ENCODE measurements at regions not wholly inside any gene's neighbourhood (a gene's known extent, or its start where the extent isn't known, plus 50 kb on each side); places are given as distances from the start of the nearest gene placed in this dataset.

- H2AK5ac ChIP-seq (ENCODE audit: low read depth, low read length), result no peak overlapping the region
- no peak overlapping the region for H3K18ac ChIP-seq (ENCODE audit: extremely low read depth, low read length)
- H4K8ac ChIP-seq (ENCODE audit: extremely low read depth, insufficient read depth, low read length), result no peak overlapping the region
- H3K4me1 ChIP-seq (replicated peaks in 1 of 4; ENCODE audit: control insufficient read depth in 3 of 4, insufficient read depth in 4 of 4, low read length in 3 of 4), result no peaks in the 10 kb centered on the region
- WGBS, 2 experiments (ENCODE audit: extremely low coverage in 1 of 2, insufficient coverage in 1 of 2, insufficient read length in 1 of 2, insufficient replicate concordance in 2 of 2, low coverage in 1 of 2, low lambda C conversion rate in 2 of 2, missing lambda C conversion rate in 1 of 2), result 81% methylated on average over 10 of the region's 10 CpGs; no CpG with 5 or more reads in 1 of the 2 experiments
- no peak overlapping the region for H2BK12ac ChIP-seq (ENCODE audit: low read depth, low read length)
- H3K9ac ChIP-seq (replicated peaks in 1 of 4; ENCODE audit: extremely low read depth in 1 of 4, low read depth in 3 of 4, low read length in 3 of 4), result no peak overlapping the region
- H3K56ac ChIP-seq (replicated peaks; ENCODE audit: insufficient read length, low read depth, low read length), result no peak overlapping the region
- no peak overlapping the region for H3K23ac ChIP-seq (ENCODE audit: insufficient read length)
- peaks cover 57 to 87% of the 10 kb centered on the region in 2 experiments for H3K9me3 ChIP-seq (ENCODE audit: insufficient read depth in 2 of 2, low read depth in 1 of 2, low read length in 1 of 2)
- H4K5ac ChIP-seq (ENCODE audit: insufficient read length, low read depth, low read length), result no peak overlapping the region
- DNase-seq (ENCODE audit: low read depth in 1 of 2, low spot score in 2 of 2), result no peak
- H3K27ac ChIP-seq (ENCODE audit: low read depth, low read length), result no peak overlapping the region
- no peak overlapping the region for H4K91ac ChIP-seq (replicated peaks; ENCODE audit: insufficient read length, low read length)
- no peaks in the 10 kb centered on the region for H3K79me2 ChIP-seq (ENCODE audit: control insufficient read depth in 1 of 2, insufficient read depth in 2 of 2, low read length in 2 of 2)
- no peak overlapping the region for H3K4me3 ChIP-seq (ENCODE audit: extremely low read depth in 1 of 4, insufficient read depth in 2 of 4, low read depth in 3 of 4, low read length in 4 of 4)
- no peak overlapping the region for H2BK15ac ChIP-seq (ENCODE audit: low read length)
- H3K27me3 ChIP-seq (replicated peaks in 1 of 4; ENCODE audit: control insufficient read depth in 3 of 4, extremely low read depth in 1 of 4, insufficient read depth in 3 of 4, low read length in 3 of 4), result no peaks in the 10 kb centered on the region
- H3K79me1 ChIP-seq (ENCODE audit: low read depth, low read length), result no peaks in the 10 kb centered on the region
- H3K23me2 ChIP-seq (ENCODE audit: low read depth, low read length), result no peaks in the 10 kb centered on the region
- no peak overlapping the region for H2BK5ac ChIP-seq (ENCODE audit: low read depth, low read length)
- H2AFZ ChIP-seq (ENCODE audit: low read length), result no peak overlapping the region
- no peak overlapping the region for H2BK20ac ChIP-seq (ENCODE audit: low read length)
- no peak for FAIRE-seq
- no peak overlapping the region for H3K14ac ChIP-seq (ENCODE audit: insufficient read length)
- no peak overlapping the region for H3K4ac ChIP-seq (replicated peaks; ENCODE audit: insufficient read length, low read depth, low read length)
- no peaks in the 10 kb centered on the region for H4K20me1 ChIP-seq (replicated peaks in 1 of 2; ENCODE audit: control insufficient read depth in 1 of 2, insufficient read depth in 2 of 2, low read length in 2 of 2)
- CTCF ChIA-PET (ENCODE audit: partially characterized antibody), result no interaction called here
- H3K4me2 ChIP-seq (ENCODE audit: insufficient read depth in 1 of 2, low read depth in 2 of 2, low read length in 2 of 2), result no peak overlapping the region
- H3K36me3 ChIP-seq (ENCODE audit: control insufficient read depth in 2 of 4, insufficient read depth in 4 of 4, low read length in 3 of 4), result no peaks in the 10 kb centered on the region
- H2BK120ac ChIP-seq (replicated peaks; ENCODE audit: low read depth, low read length), result no peak overlapping the region
- POLR2A ChIA-PET (ENCODE audit: partially characterized antibody), result no interaction called here
- no peak for TF ChIP-seq RXRA (IDR thresholded peaks at IDR 0.05; ENCODE audit: insufficient read depth, low read depth, low read length)
- TF ChIP-seq ZNF274 (IDR thresholded peaks at IDR 0.05; ENCODE audit: borderline replicate concordance, extremely low read depth, low read length), result no peak
- TF ChIP-seq SAP30 (IDR thresholded peaks at IDR 0.05; ENCODE audit: insufficient read depth, insufficient replicate concordance, low read length), result no peak
- TF ChIP-seq, protein P1, sequence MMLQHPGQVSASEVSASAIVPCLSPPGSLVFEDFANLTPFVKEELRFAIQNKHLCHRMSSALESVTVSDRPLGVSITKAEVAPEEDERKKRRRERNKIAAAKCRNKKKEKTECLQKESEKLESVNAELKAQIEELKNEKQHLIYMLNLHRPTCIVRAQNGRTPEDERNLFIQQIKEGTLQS (IDR thresholded peaks at IDR 0.05; ENCODE audit: insufficient read depth, low read depth, low read length), result no peak
- TF ChIP-seq HDAC2 (IDR thresholded peaks at IDR 0.05; ENCODE audit: borderline replicate concordance in 1 of 2, low read depth in 2 of 2, low read length in 2 of 2), result no peak
- no peak for TF ChIP-seq EP300 (IDR thresholded peaks at IDR 0.05; ENCODE audit: borderline replicate concordance in 1 of 2, low read depth in 2 of 2, low read length in 2 of 2)
- TF ChIP-seq MAFK (IDR thresholded peaks at IDR 0.05; ENCODE audit: low read depth, low read length), result no peak
- TF ChIP-seq CTCF (IDR thresholded peaks at IDR 0.05; ENCODE audit: control extremely low read depth in 1 of 3, insufficient read depth in 1 of 3, low read depth in 1 of 3, low read length in 3 of 3), result no peak
- no peak for TF ChIP-seq CBX8 (IDR thresholded peaks at IDR 0.05; ENCODE audit: borderline replicate concordance, low read depth, low read length)
Measured at GRCh38 chr19:56912401-56913112, 72.0 kb upstream of the PEG3 start.
